H54 (cell line): ENCODE measurements at regions not wholly inside any gene's neighbourhood (a gene's known extent, or its start where the extent isn't known, plus 50 kb on each side); places are given as distances from the start of the nearest gene placed in this dataset.

Experiments
- DNase-seq: peaks from one replicate; pipeline ENCODE4 v3.0.0; 2011; ENCODE audit warnings: low spot score, mixed read lengths; ENCODE audit not compliant: insufficient read length
- FAIRE-seq: peaks from 3 replicates; lab custom pipeline; 2011; peaks lifted over from hg19 to GRCh38; lab: Jason Lieb, UNC
- POLR2A ChIP-seq: IDR thresholded peaks from 2 replicates; pipeline ENCODE4 v1.6.1; 2011; ENCODE audit warnings: low read depth, mild to moderate bottlenecking, low read length

DNA sequence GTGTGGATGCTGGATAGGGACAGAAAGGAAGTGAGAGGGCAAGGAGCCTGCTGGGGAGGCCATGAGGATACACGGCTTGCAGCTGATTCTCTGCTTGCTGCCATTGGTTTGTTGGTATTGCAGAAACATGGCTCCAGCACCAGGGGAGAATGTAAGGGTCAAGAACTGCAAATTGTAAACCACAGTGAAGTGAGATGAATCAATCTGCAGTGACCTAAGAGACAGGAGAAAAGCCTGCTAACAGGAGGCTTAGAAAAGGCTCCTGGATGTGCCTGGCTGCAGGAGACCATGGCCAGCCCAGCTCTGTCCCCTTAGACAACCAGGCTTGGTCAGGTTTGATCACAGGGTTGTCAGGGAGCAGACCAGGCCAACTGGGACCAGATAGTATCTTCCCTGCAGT, 233.7 kb upstream of the CADM1 start:
- FAIRE-seq: no peak
- DNase-seq: no peak
- TF ChIP-seq POLR2A: no peak

DNA sequence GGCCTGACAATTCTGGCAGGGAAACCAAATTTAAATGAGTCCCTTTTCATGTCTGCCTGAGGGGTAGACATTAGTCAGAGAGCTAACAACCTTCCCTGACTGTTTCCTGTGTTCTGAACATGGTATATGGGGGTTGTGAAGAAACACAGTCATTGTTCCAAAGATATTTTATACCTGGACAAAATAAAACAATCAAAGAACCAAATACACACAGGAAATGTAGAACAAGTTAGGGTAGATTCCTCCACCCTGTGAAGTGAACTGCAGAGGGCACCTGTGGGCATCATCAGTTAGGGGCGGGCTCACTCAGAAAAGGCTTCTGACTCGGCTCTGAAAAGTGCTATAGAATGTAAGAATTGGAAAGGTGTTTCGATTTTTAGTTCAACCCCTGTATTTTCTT, 231.9 kb upstream of the CADM1 start:
- TF ChIP-seq POLR2A: no peak
- FAIRE-seq: no peak
- no peak for DNase-seq

DNA sequence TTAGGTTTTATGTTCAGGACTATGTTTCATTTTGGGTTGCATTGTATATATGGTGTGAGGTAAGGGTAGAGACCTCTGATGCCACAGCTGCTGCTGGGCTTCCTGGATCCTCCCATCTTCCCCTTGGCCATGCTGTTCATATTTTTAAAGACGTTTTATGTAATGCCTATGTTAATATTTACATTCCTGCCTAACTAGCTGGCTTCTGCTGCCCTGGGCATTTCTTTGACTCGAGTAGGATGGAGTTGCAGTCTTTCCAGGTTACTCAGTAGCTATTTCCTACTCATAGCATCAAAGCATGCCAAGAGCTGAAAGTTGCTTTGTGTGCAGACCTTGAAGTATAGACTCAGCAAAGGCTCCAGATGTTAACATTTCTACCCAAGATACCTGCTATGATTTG, 220.5 kb upstream of the CADM1 start:
- TF ChIP-seq POLR2A: no peak
- no peak for DNase-seq
- no peak for FAIRE-seq

DNA sequence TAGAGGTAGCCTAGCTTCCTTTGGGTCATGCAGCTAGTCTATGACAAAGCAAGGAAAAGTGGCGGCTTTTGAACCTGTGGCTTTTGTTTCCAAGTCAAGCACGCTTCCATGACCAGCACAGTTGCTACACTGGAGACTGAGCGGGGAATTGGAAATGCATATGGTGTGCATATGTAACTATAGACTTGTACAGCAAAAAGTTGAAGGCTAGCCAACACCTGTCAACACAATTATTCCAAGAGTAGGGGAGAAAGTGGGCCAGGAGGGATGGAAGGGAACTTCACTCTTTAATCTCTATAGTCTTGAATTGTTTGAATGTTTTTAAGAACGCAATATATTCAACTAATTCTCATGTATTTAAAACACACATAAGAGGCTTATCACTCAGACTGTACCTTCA, 218.5 kb upstream of the CADM1 start:
- DNase-seq: no peak
- no peak for FAIRE-seq
- TF ChIP-seq POLR2A: no peak

DNA sequence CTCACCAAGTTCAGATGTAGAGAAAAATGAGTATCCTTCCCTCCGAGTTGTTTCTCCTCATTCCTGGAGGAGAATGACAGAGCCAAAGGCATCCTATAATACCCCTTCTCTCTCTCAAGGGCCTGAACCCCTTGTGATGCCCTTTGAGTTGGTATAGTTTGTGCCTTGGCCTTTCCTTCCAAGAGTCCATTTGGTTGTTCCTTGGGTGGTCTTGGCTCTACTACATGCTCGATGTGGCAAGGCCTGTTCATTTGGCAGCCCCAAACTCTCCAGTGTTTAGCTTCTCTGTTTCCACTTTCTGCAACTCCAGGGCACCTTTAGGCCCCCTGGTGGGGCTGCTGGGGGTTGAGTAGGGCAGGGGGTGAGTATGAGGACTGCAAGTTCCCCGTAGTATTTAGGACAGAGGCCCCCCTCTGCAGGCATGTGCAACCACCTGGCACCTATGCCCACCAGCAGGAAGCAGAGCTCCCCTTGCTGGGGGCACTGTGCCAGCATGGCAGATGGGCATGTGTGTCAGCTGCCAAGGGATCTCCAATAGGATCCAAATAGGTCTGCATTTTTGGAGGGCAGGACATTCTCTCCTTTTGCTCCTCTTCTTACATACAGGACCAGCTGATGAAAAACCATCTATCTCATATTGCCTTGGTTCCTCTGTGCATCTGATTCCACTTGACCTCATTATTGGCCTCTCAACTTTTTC, 217.2 kb upstream of the CADM1 start:
- DNase-seq (no peak), FAIRE-seq (no peak)
- no peak for TF ChIP-seq POLR2A

DNA sequence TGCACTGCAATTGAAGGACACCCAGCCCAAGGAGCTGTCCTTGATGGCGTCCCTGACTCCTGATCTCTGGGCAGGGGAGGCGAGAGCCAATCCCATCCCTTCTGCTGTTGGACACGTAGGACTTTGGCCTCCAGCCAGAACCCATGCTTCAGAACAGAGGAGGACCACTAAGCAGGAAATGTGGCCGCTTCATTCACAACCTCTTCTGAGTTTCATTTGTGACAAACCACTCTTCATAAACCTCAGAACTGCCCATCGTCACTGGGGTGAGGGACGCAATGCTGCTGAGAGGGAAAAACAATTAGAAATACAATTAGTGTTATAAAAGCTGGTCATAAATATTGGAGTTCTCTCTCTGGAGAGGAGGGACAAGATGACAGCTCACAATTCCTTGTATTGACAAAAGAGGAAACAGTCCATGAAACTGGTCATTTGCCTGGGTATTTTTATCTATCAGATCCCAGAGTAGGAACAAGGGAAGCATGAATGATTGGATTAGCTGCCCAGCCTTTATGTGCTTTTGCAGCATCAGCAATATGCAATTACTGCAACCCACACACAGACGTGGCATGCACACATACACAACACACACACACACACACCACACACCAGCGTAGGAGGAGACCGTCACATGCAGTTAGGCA, 216.5 kb upstream of the CADM1 start:
- no peak for TF ChIP-seq POLR2A
- DNase-seq (no peak), FAIRE-seq (no peak)

DNA sequence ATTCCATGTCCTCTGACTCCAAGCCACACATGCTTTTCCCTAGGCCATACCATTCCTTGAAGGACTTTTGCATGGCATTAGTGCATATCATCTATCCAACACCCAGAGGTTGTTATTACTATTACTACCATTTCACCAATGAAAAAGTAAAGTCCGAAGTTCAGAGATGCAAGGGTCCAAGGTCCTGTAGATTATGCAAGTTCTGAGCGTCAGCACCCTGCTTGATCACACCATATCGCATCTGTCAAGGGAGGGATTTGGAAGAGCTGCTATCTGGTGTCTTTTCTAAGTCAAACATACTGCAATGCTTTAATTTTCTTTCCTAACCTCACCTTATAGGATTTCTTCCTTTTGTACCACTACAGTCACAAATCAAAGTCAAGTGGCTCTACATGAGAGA, 214.7 kb upstream of the CADM1 start:
- DNase-seq (no peak), FAIRE-seq (no peak)
- no peak for TF ChIP-seq POLR2A

DNA sequence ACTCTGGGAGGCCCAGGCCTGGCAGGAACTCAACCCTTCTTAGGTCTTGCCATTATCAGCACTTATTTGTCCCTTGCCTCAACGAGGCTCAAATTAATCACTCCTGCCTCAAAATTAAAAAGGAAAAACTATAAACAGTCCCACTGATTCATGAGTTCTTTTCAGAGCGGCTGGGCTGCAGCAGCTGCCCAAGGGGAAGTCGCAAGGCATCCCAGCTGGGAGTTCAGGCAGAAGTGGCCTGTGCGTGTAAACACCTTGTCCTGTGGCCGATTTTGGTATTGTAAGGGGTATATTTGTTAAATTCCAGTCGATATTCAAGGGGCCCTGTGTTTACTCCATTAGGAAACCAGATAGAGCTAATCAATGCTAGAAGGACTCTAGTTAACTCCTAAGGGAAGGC, 213.9 kb upstream of the CADM1 start:
- no peak for FAIRE-seq
- DNase-seq: no peak
- TF ChIP-seq POLR2A: no peak

DNA sequence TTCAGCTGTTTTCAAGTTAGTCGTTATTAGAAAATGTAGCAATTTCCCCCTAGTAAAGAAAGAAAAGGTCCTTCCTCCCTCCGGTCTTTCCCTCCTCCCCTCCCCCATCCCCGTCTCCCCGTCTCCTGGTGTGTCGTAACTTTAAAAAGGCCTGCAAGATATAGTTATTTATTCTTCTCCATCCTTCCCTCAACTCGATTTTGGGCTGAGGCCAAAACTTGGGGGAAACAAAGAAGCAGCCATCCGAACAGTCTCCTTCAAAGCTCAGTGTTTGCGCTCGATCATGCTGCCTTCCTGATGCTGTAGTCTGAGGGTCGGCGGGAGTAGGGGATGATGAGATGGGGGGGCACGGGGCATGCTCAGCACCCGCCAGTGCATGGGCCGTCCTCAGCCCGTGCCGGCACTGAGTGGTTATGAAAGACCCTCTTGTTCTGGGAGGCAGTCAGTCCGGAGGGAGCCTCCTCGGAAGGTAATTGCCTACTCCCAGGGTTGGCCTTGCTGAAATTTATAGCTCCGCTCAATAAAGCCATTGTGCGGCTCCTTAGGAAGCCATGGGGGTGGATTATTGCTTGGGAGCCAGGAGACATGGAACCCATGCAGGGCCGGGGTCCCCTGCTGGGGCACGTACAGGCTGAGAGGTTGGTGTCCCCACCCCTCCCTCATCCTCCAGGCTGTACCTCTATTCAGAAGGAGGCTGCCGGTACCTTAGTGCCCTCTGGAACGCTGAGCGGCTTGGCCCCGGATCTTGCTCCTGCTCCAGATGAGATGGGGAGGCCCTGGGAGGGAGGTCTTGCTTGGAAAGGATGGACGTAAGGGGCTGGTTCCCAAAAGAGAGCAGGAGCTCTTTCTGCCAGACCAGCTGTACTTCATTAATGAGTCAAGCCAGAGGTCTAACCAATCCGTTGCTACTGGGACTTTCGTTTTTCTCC, 212.7 kb upstream of the CADM1 start:
- TF ChIP-seq POLR2A: no peak
- DNase-seq (no peak), FAIRE-seq (no peak)

DNA sequence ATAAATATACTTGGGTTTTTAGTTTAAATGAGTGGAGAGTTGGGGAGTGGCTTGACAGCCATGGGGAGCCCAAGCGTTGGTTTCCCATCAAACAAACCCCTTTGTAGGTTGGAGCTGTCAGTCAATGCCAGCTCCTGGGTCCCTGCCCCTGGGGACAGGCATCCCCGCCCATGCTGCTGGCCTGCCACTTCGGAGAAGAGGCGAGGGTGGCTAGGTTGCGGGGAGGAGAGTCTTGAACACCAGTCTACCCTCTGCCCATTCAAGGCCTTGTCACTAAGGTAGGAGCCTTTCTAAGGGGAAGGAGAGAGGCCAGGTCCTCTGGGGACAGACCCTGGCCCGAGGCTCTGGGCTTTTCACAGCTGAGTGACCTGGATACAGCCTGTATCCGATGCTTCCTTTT, 211.9 kb upstream of the CADM1 start:
- no peak for TF ChIP-seq POLR2A
- FAIRE-seq: no peak
- DNase-seq: no peak

DNA sequence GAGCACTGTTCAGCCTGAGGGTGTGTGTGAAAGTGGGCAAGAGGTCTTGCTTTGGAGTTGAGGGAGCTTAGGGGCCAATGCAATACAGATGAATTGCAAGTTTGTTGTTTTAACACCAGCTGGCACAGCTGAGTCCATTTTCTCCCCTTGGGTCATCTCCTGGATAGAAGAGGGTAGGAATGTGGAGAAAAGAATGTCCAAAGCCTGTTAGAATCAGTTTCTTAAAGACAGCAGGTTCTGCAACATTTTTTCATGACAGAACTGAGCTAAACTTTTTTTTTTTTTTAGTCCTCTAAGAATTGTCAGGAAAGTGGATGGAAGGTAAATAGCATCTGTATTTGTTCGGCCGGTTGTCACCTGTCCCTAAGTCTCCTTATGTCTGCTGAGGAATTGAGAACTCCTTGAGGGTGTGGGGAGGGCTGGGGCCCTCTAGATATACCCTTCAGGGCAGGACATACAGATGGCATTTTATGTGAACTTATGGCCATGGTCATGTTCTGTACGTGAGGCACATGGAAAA, 211.1 kb upstream of the CADM1 start:
- no peak for DNase-seq
- FAIRE-seq: no peak
- no peak for TF ChIP-seq POLR2A

DNA sequence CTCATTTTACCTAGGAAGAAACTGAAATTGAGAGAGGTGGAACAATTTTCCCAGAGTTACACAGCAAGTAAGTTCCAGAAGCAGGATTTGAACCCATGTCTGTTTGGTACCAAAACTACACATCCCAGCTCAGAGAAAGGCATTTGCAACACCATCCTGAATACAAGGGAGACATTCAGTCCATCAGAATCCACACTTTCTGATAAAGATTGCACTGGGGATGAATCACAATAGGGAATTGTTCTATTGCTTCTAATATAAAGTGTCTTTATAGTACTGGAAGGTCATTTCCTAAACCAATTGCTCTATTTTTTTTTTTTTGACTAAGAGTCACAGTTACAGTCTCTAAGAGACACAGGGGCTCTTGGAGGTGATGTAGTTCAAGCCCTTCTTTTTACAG, 208.1 kb upstream of the CADM1 start:
- FAIRE-seq: no peak

DNA sequence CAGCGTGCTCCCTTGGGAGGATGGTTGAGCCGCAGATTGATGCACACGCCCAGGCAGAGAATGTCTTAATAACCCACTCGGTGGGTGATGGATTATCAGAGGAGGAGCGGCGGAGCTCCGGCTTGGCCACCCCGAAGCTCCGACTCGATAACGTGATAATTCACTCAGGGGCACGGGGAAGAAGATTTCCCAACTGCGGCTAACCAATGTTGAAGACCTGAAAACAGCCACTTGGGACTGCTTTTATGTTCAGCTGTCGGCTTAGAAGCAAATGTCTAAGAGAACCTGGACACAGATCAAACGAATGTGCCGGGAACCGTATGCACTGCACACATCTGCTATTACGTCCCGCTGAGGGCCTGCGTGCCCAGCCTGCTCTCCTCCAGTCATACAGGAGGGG, 206.8 kb upstream of the CADM1 start:
- FAIRE-seq: no peak
- TF ChIP-seq POLR2A: no peak
- no peak for DNase-seq

More for the DNA sequence above, 208.1 kb upstream of the CADM1 start:
- no peak for DNase-seq
- no peak for TF ChIP-seq POLR2A

DNA sequence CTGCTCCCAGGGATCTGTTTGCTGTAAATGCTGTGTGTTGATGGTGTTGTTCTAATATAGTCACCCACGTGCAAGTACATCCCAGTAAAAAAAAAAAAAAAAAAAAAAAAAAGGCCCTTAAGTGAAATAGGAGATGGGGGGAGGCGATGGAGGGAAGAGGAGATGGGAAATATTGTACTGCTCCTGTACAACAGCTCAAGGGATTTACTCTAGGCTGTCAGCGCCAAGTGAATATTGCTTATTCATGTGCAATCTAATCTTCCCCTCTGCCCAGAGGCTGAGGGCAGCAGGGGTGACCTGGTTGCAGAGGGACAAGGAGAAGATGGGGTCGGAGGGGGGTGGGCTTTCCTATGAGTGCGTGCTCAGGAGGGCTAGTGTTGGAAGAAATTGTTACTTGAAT, 206.2 kb upstream of the CADM1 start:
- DNase-seq (no peak), FAIRE-seq (no peak)
- TF ChIP-seq POLR2A: no peak
